HEK293 (cell line): ENCODE measurements at regions not wholly inside any gene's neighbourhood (a gene's known extent, or its start where the extent isn't known, plus 50 kb on each side); places are given as distances from the start of the nearest gene placed in this dataset.

Experiments used
- CTCF ChIA-PET: fragments of 350-600 bp; formaldehyde crosslinking; extraction: SDS; loops from one replicate; lab custom pipeline; 2021; ENCODE audit warnings: antibody characterized with exemption; lab: Yijun Ruan, JAX
- POLR2A ChIA-PET: fragments of 300-600 bp; formaldehyde crosslinking; extraction: SDS; loops from one replicate; lab custom pipeline; 2020; ENCODE audit warnings: antibody characterized with exemption, inconsistent platforms; lab: Yijun Ruan, JAX
- H3K27ac ChIP-seq: fragments of 200-500 bp; sonication (Bioruptor generic); 2 replicates; pipeline ENCODE4 v1.5.1; 2014; ENCODE audit warnings: low read depth, low read length, control low read depth, inconsistent platforms; ENCODE audit errors: extremely low read depth
- H3K36me3 ChIP-seq, 2 experiments: fragments of 200-500 bp in 1 of 2; sonication (Bioruptor generic) in 1 of 2; 1 replicate in 1 of 2; 2 replicates in 1 of 2; pipeline ENCODE4 v1.5.1; 2014 to 2017; ENCODE audit warnings: inconsistent platforms in 2 of 2, low read length in 2 of 2; ENCODE audit not compliant: control insufficient read depth in 2 of 2, insufficient read depth in 1 of 2
- H3K4me1 ChIP-seq: fragments of 200-500 bp; sonication (Bioruptor generic); 2 replicates; pipeline ENCODE4 v1.5.1; 2014; ENCODE audit warnings: mild to moderate bottlenecking, low read length, inconsistent platforms; ENCODE audit not compliant: control insufficient read depth, insufficient read depth
- H3K4me3 ChIP-seq: 2 replicates; pipeline ENCODE4 v1.5.1; 2011; ENCODE audit warnings: low read depth, mild to moderate bottlenecking, control low read depth, low read length, moderate library complexity
- H3K9me3 ChIP-seq: fragments of 200-500 bp; sonication (Bioruptor generic); 2 replicates; pipeline ENCODE4 v1.5.1; 2014; ENCODE audit warnings: low read depth, low read length, inconsistent platforms; ENCODE audit not compliant: control insufficient read depth, insufficient read depth
- BCL11B ChIP-seq: fragments of 450-650 bp; formaldehyde crosslinking; IDR thresholded peaks from 2 replicates; pipeline ENCODE4 v1.5.1; 2016; ENCODE audit warnings: low read depth, missing biosample characterization, missing genetic modification characterization
- KLF16 ChIP-seq: fragments of 450-650 bp; formaldehyde crosslinking; IDR thresholded peaks from 2 replicates; pipeline ENCODE4 v1.5.1; 2017; ENCODE audit warnings: missing biosample characterization, missing genetic modification characterization
- REST ChIP-seq: fragments of 450-650 bp; formaldehyde crosslinking; IDR thresholded peaks from 2 replicates; pipeline ENCODE4 v1.5.1; 2016; ENCODE audit warnings: missing biosample characterization, missing genetic modification characterization
- TSHZ1 ChIP-seq: fragments of 450-650 bp; formaldehyde crosslinking; IDR thresholded peaks from 2 replicates; pipeline ENCODE4 v1.5.1; 2016; ENCODE audit warnings: missing biosample characterization, missing genetic modification characterization, borderline replicate concordance
- ZBTB17 ChIP-seq: fragments of 450-650 bp; formaldehyde crosslinking; IDR thresholded peaks from 2 replicates; pipeline ENCODE4 v1.5.1; 2016; ENCODE audit warnings: missing biosample characterization, missing genetic modification characterization
- ZBTB8A ChIP-seq: fragments of 450-650 bp; formaldehyde crosslinking; IDR thresholded peaks from 2 replicates; pipeline ENCODE4 v1.5.1; 2016; ENCODE audit warnings: missing biosample characterization, missing genetic modification characterization
- ZEB2 ChIP-seq: fragments of 450-650 bp; formaldehyde crosslinking; IDR thresholded peaks from 2 replicates; pipeline ENCODE4 v1.5.1; 2016; ENCODE audit warnings: missing biosample characterization, missing genetic modification characterization
- ZFP3 ChIP-seq: fragments of 450-650 bp; formaldehyde crosslinking; IDR thresholded peaks from 2 replicates; pipeline ENCODE4 v1.5.1; 2016; ENCODE audit warnings: low read depth, missing biosample characterization, missing genetic modification characterization
- ZNF10 ChIP-seq: fragments of 450-650 bp; formaldehyde crosslinking; IDR thresholded peaks from 2 replicates; pipeline ENCODE4 v1.5.1; 2017; ENCODE audit warnings: missing biosample characterization, missing genetic modification characterization
- ZNF112 ChIP-seq: fragments of 450-650 bp; formaldehyde crosslinking; IDR thresholded peaks from 2 replicates; pipeline ENCODE4 v1.5.0; 2017; ENCODE audit warnings: missing biosample characterization, missing genetic modification characterization
- ZNF140 ChIP-seq: fragments of 450-650 bp; formaldehyde crosslinking; IDR thresholded peaks from 2 replicates; pipeline ENCODE4 v1.5.1; 2016; ENCODE audit warnings: missing biosample characterization, missing genetic modification characterization
- ZNF155 ChIP-seq: fragments of 450-650 bp; formaldehyde crosslinking; IDR thresholded peaks from 2 replicates; pipeline ENCODE4 v1.5.1; 2016; ENCODE audit warnings: missing biosample characterization, missing genetic modification characterization
- ZNF2 ChIP-seq: fragments of 450-650 bp; formaldehyde crosslinking; IDR thresholded peaks from 2 replicates; pipeline ENCODE4 v1.5.1; 2016; ENCODE audit warnings: missing biosample characterization, missing genetic modification characterization
- ZNF24 ChIP-seq: fragments of 450-650 bp; formaldehyde crosslinking; IDR thresholded peaks from 2 replicates; pipeline ENCODE4 v1.5.1; 2016; ENCODE audit warnings: missing biosample characterization, missing genetic modification characterization
- ZNF324 ChIP-seq: fragments of 450-650 bp; formaldehyde crosslinking; IDR thresholded peaks from 2 replicates; pipeline ENCODE4 v1.5.1; 2016; ENCODE audit warnings: missing biosample characterization, missing genetic modification characterization
- ZNF426 ChIP-seq: fragments of 450-650 bp; formaldehyde crosslinking; IDR thresholded peaks from 2 replicates; pipeline ENCODE4 v1.5.1; 2017; ENCODE audit warnings: missing biosample characterization, missing genetic modification characterization, mild to moderate bottlenecking, inconsistent platforms, moderate library complexity
- ZNF433 ChIP-seq: fragments of 450-650 bp; formaldehyde crosslinking; IDR thresholded peaks from 2 replicates; pipeline ENCODE4 v1.5.1; 2016; ENCODE audit warnings: missing biosample characterization, missing genetic modification characterization, low read depth
- ZNF501 ChIP-seq: fragments of 450-650 bp; formaldehyde crosslinking; IDR thresholded peaks from 2 replicates; pipeline ENCODE4 v1.5.1; 2016; ENCODE audit warnings: missing biosample characterization, missing genetic modification characterization
- ZNF529 ChIP-seq: fragments of 450-650 bp; formaldehyde crosslinking; IDR thresholded peaks from 2 replicates; pipeline ENCODE4 v1.5.1; 2017; ENCODE audit warnings: missing genetic modification characterization, missing biosample characterization; ENCODE audit not compliant: insufficient replicate concordance
- ZNF548 ChIP-seq: fragments of 450-650 bp; formaldehyde crosslinking; IDR thresholded peaks from 2 replicates; pipeline ENCODE4 v1.5.1; 2016; ENCODE audit warnings: missing biosample characterization, missing genetic modification characterization
- ZNF664 ChIP-seq: fragments of 450-650 bp; formaldehyde crosslinking; IDR thresholded peaks from 2 replicates; pipeline ENCODE4 v1.5.1; 2016; ENCODE audit warnings: missing biosample characterization, missing genetic modification characterization
- ZSCAN18 ChIP-seq: fragments of 450-650 bp; formaldehyde crosslinking; IDR thresholded peaks from 2 replicates; pipeline ENCODE4 v1.5.1; 2016; ENCODE audit warnings: missing biosample characterization, missing genetic modification characterization

- CTCF ChIA-PET = no interaction called here
- Histone ChIP-seq H3K9me3 (no peaks in the 10 kb centered on the region), H3K4me3 (no peak overlapping the region), H3K27ac (no peak overlapping the region), H3K4me1 (no peaks in the 10 kb centered on the region), H3K36me3 (no peaks in the 10 kb centered on the region)
- POLR2A ChIA-PET = no interaction called here
- TF ChIP-seq ZBTB8A = no peak
- TF ChIP-seq KLF16 = no peak
- no peak for TF ChIP-seq ZNF501 (tag by site-specific recombination)
- TF ChIP-seq ZNF529 (tag by site-specific recombination) = no peak
- TF ChIP-seq ZNF155 (tag by site-specific recombination) = no peak
- TF ChIP-seq REST = no peak
- no peak for TF ChIP-seq ZNF140 (tag by site-specific recombination)
- TF ChIP-seq ZNF664 (tag by site-specific recombination) = no peak
- no peak for TF ChIP-seq ZNF433
- TF ChIP-seq ZFP3 (tag by site-specific recombination) = no peak
- no peak for TF ChIP-seq ZNF426 (tag by site-specific recombination)
- no peak for TF ChIP-seq ZNF324 (tag by site-specific recombination)
- TF ChIP-seq ZNF2 (tag by site-specific recombination) = no peak
- no peak for TF ChIP-seq ZNF548 (tag by site-specific recombination)
- TF ChIP-seq ZSCAN18 = no peak
- TF ChIP-seq ZBTB17 (tag by site-specific recombination) = no peak
- no peak for TF ChIP-seq BCL11B (tag by site-specific recombination)
- no peak for TF ChIP-seq ZEB2 (tag by site-specific recombination)
- TF ChIP-seq ZNF10 (tag by site-specific recombination) = no peak
Measured at GRCh38 chr12:114030451-114030850, 64.3 kb upstream of the RBM19 start.

- H3K36me3 ChIP-seq = no peaks in the 10 kb centered on the region
- no peaks in the 10 kb centered on the region for H3K4me1 ChIP-seq
- no peak overlapping the region for H3K27ac ChIP-seq
- POLR2A ChIA-PET = no interaction called here
- CTCF ChIA-PET = no interaction called here
- H3K9me3 ChIP-seq = no peaks in the 10 kb centered on the region
- TF ChIP-seq ZNF24 = no peak
- no peak for TF ChIP-seq ZNF112
- TF ChIP-seq TSHZ1 (tag by site-specific recombination) = no peak
- H3K4me3 ChIP-seq = no peak overlapping the region
Measured at GRCh38 chr12:114026805-114027204, 60.7 kb upstream of the RBM19 start.
